Body of pancreas (tissue), 4 donors: ENCODE measurements at regions not wholly inside any gene's neighbourhood (a gene's known extent, or its start where the extent isn't known, plus 50 kb on each side); places are given as distances from the start of the nearest gene placed in this dataset.

Experiments used
- POLR2A ChIP-seq, 3 donors: fragments of 450-650 bp; IDR thresholded peaks; one replicate each; pipeline ENCODE4 v1.6.1; 2016; ENCODE audit warnings: antibody characterized with exemption in 3 of 3, mild to moderate bottlenecking in 2 of 3
- TF ChIP-seq, protein P1 (sequence below), 7 experiments: fragments of 450-650 bp in 4 of 7; fragments of 200-600 bp in 3 of 7; sonication (generic) in 3 of 7; IDR thresholded peaks; one replicate each; pipeline ENCODE4 v1.5.1; 2016 to 2019; ENCODE audit warnings: antibody characterized with exemption in 7 of 7

DNA sequence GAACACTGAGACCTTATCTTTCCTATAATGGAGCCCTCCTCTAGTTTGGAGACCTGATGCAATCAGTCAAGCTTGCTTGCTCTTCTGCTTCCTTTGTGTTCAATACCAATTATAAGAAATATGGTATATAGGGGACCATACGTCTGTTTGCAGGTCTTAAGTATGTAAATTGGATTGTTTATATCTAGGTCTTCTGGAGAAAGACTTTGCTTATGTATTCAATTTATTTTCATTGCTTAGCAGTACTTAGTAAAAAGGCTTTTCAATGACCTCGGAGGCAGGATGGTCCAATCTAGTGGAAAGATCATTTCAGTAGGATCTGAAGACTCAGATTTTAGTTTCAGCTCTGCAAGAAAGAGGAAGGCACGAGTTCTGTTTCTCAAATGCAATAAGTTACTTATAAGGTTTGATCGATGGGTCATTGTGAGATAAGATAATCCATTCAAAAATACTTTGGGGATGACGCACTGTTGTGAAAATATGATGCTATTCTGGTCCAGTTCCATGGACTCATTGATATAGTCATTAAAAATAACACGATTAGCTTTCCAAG is 571.6 kb downstream of the SH2D4B start:
- TF ChIP-seq, protein P1, sequence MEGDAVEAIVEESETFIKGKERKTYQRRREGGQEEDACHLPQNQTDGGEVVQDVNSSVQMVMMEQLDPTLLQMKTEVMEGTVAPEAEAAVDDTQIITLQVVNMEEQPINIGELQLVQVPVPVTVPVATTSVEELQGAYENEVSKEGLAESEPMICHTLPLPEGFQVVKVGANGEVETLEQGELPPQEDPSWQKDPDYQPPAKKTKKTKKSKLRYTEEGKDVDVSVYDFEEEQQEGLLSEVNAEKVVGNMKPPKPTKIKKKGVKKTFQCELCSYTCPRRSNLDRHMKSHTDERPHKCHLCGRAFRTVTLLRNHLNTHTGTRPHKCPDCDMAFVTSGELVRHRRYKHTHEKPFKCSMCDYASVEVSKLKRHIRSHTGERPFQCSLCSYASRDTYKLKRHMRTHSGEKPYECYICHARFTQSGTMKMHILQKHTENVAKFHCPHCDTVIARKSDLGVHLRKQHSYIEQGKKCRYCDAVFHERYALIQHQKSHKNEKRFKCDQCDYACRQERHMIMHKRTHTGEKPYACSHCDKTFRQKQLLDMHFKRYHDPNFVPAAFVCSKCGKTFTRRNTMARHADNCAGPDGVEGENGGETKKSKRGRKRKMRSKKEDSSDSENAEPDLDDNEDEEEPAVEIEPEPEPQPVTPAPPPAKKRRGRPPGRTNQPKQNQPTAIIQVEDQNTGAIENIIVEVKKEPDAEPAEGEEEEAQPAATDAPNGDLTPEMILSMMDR (IDR thresholded peaks at IDR 0.05), result no peak
- no peak for TF ChIP-seq POLR2A (IDR thresholded peaks at IDR 0.05)
